ENCODE measurements at regions not wholly inside any gene's neighbourhood (a gene's known extent, or its start where the extent isn't known, plus 50 kb on each side); places are given as distances from the start of the nearest gene placed in this dataset.

GRCh38 chr6:48860175-48860574, 602.9 kb downstream of the MMUT start:
- H3K4me1 ChIP-seq (ENCODE audit: control insufficient read depth in 1 of 2, extremely low read depth in 1 of 2, insufficient read depth in 2 of 2, low read length in 2 of 2) = no peaks in the 10 kb centered on the region
- Mint-ChIP-seq H3K4me1 (no peaks in the 10 kb centered on the region), H3K9me3 (peaks cover 4 to 9% (median 5%) of the 10 kb centered on the region in 3 donors), H3K27me3 (no peaks in the 10 kb centered on the region), H3K36me3 (no peaks in the 10 kb centered on the region), H3K4me3 (no peak overlapping the region), H3K27ac (no peak overlapping the region)
- H3K9me3 ChIP-seq = no peaks in the 10 kb centered on the region
- WGBS (ENCODE audit: insufficient coverage) = 86% methylated on average over 1 of the region's 3 CpGs
- H3K4me3 ChIP-seq (ENCODE audit: control insufficient read depth in 1 of 2, extremely low read depth in 1 of 2, low read length in 1 of 2) = no peak overlapping the region
- DNase-seq (no peak), ATAC-seq (replicated peaks in 1 of 4) (no peak)
- H3K36me3 ChIP-seq (ENCODE audit: control insufficient read depth in 2 of 2, extremely low read depth in 1 of 2, insufficient read depth in 1 of 2, low read length in 1 of 2) = no peaks in the 10 kb centered on the region
- no peaks in the 10 kb centered on the region for H3K27me3 ChIP-seq (replicated peaks in 1 of 2; ENCODE audit: control insufficient read depth in 2 of 2, extremely low read depth in 1 of 2, insufficient read depth in 2 of 2, low read length in 1 of 2)
- POLR2A ChIA-PET = no interaction called here
- CTCF ChIA-PET = no interaction called here
- no peak overlapping the region for H3K27ac ChIP-seq (ENCODE audit: low read length)

- Histone ChIP-seq H3K27me3 (replicated peaks in 1 of 2; ENCODE audit: control insufficient read depth in 2 of 2, extremely low read depth in 1 of 2, insufficient read depth in 2 of 2, low read length in 1 of 2) (no peaks in the 10 kb centered on the region), H3K4me1 (ENCODE audit: control insufficient read depth in 1 of 2, extremely low read depth in 1 of 2, insufficient read depth in 2 of 2, low read length in 2 of 2) (no peaks in the 10 kb centered on the region), H3K4me3 (ENCODE audit: control insufficient read depth in 1 of 2, extremely low read depth in 1 of 2, low read length in 1 of 2) (no peak overlapping the region), H3K27ac (ENCODE audit: low read length) (no peak overlapping the region), H3K36me3 (ENCODE audit: control insufficient read depth in 2 of 2, extremely low read depth in 1 of 2, insufficient read depth in 1 of 2, low read length in 1 of 2) (no peaks in the 10 kb centered on the region), H3K9me3 (no peaks in the 10 kb centered on the region)
- Mint-ChIP-seq H3K4me1 (no peaks in the 10 kb centered on the region), H3K27me3 (no peaks in the 10 kb centered on the region), H3K4me3 (no peak overlapping the region), H3K27ac (no peak overlapping the region), H3K36me3 (no peaks in the 10 kb centered on the region), H3K9me3 (peaks cover under 1 to 9% (median 1%) of the 10 kb centered on the region in 3 donors)
- no CpG with 5 or more reads among the region's 2 CpGs for WGBS (ENCODE audit: insufficient coverage)
- ChIA-PET POLR2A (no interaction called here), CTCF (no interaction called here)
- DNase-seq = no peak
- ATAC-seq (replicated peaks in 1 of 4) = no peak
Observed at GRCh38 chr6:48859562-48860123, 603.4 kb downstream of the MMUT start.

GRCh38 chr6:48845219-48845618, 617.8 kb downstream of the MMUT start:
- no peak overlapping the region for H3K4me3 ChIP-seq (ENCODE audit: control insufficient read depth in 1 of 2, extremely low read depth in 1 of 2, low read length in 1 of 2)
- H3K27ac Mint-ChIP-seq = no peak overlapping the region
- CTCF ChIA-PET = no interaction called here
- no peak overlapping the region for H3K27ac ChIP-seq (ENCODE audit: low read length)
- POLR2A ChIA-PET = no interaction called here
- H3K4me3 Mint-ChIP-seq = no peak overlapping the region
- no peaks in the 10 kb centered on the region for H3K36me3 Mint-ChIP-seq
- WGBS (ENCODE audit: insufficient coverage) = 55% methylated on average over 3 of the region's 3 CpGs
- no peaks in the 10 kb centered on the region for H3K4me1 ChIP-seq (ENCODE audit: control insufficient read depth in 1 of 2, extremely low read depth in 1 of 2, insufficient read depth in 2 of 2, low read length in 2 of 2)
- H3K36me3 ChIP-seq (ENCODE audit: control insufficient read depth in 2 of 2, extremely low read depth in 1 of 2, insufficient read depth in 1 of 2, low read length in 1 of 2) = no peaks in the 10 kb centered on the region
- no peaks in the 10 kb centered on the region for H3K27me3 ChIP-seq (replicated peaks in 1 of 2; ENCODE audit: control insufficient read depth in 2 of 2, extremely low read depth in 1 of 2, insufficient read depth in 2 of 2, low read length in 1 of 2)
- DNase-seq (no peak), ATAC-seq (replicated peaks in 1 of 4) (no peak)
- no peaks in the 10 kb centered on the region for H3K27me3 Mint-ChIP-seq
- no peaks in the 10 kb centered on the region for H3K4me1 Mint-ChIP-seq
- H3K9me3 ChIP-seq = peaks cover 4% of the 10 kb centered on the region
- peaks cover 24 to 39% (median 37%) of the 10 kb centered on the region in 3 donors for H3K9me3 Mint-ChIP-seq

- Histone ChIP-seq H3K4me3 (ENCODE audit: control insufficient read depth in 1 of 2, extremely low read depth in 1 of 2, low read length in 1 of 2) (no peak overlapping the region), H3K27ac (ENCODE audit: low read length) (no peak overlapping the region), H3K27me3 (replicated peaks in 1 of 2; ENCODE audit: control insufficient read depth in 2 of 2, extremely low read depth in 1 of 2, insufficient read depth in 2 of 2, low read length in 1 of 2) (no peaks in the 10 kb centered on the region), H3K36me3 (ENCODE audit: control insufficient read depth in 2 of 2, extremely low read depth in 1 of 2, insufficient read depth in 1 of 2, low read length in 1 of 2) (no peaks in the 10 kb centered on the region), H3K9me3 (peaks cover 4% of the 10 kb centered on the region), H3K4me1 (ENCODE audit: control insufficient read depth in 1 of 2, extremely low read depth in 1 of 2, insufficient read depth in 2 of 2, low read length in 2 of 2) (no peaks in the 10 kb centered on the region)
- Mint-ChIP-seq H3K9me3 (peaks cover 24 to 40% (median 35%) of the 10 kb centered on the region in 3 donors), H3K27ac (no peak overlapping the region), H3K4me3 (no peak overlapping the region), H3K36me3 (no peaks in the 10 kb centered on the region), H3K27me3 (no peaks in the 10 kb centered on the region), H3K4me1 (no peaks in the 10 kb centered on the region)
- ChIA-PET POLR2A (no interaction called here), CTCF (no interaction called here)
- no peak for ATAC-seq (replicated peaks in 1 of 4)
- WGBS (ENCODE audit: insufficient coverage) = 100% methylated on average over 1 of the region's 2 CpGs
- DNase-seq = no peak
Observed at GRCh38 chr6:48844696-48845095, 618.4 kb downstream of the MMUT start.

GRCh38 chr6:48840896-48841295, 622.2 kb downstream of the MMUT start:
- POLR2A ChIA-PET = no interaction called here
- H3K4me3 ChIP-seq (ENCODE audit: control insufficient read depth in 1 of 2, extremely low read depth in 1 of 2, low read length in 1 of 2) = no peak overlapping the region
- no peaks in the 10 kb centered on the region for H3K36me3 ChIP-seq (ENCODE audit: control insufficient read depth in 2 of 2, extremely low read depth in 1 of 2, insufficient read depth in 1 of 2, low read length in 1 of 2)
- no peak overlapping the region for H3K27ac Mint-ChIP-seq
- H3K9me3 Mint-ChIP-seq = peaks cover 22 to 37% (median 30%) of the 10 kb centered on the region in 3 donors
- no peak for DNase-seq
- H3K9me3 ChIP-seq = peaks cover 4% of the 10 kb centered on the region
- no peaks in the 10 kb centered on the region for H3K4me1 ChIP-seq (ENCODE audit: control insufficient read depth in 1 of 2, extremely low read depth in 1 of 2, insufficient read depth in 2 of 2, low read length in 2 of 2)
- no peak overlapping the region for H3K4me3 Mint-ChIP-seq
- no peak overlapping the region for H3K27ac ChIP-seq (ENCODE audit: low read length)
- no peaks in the 10 kb centered on the region for H3K27me3 ChIP-seq (replicated peaks in 1 of 2; ENCODE audit: control insufficient read depth in 2 of 2, extremely low read depth in 1 of 2, insufficient read depth in 2 of 2, low read length in 1 of 2)
- CTCF ChIA-PET = no interaction called here
- no peaks in the 10 kb centered on the region for H3K4me1 Mint-ChIP-seq
- WGBS (ENCODE audit: insufficient coverage) = no CpG with 5 or more reads among the region's 1 CpG
- H3K27me3 Mint-ChIP-seq = no peaks in the 10 kb centered on the region
- H3K36me3 Mint-ChIP-seq = no peaks in the 10 kb centered on the region
- ATAC-seq (replicated peaks in 1 of 4) = no peak

GRCh38 chr6:48839206-48839605, 623.8 kb downstream of the MMUT start:
- H3K4me3 ChIP-seq (ENCODE audit: control insufficient read depth in 1 of 2, extremely low read depth in 1 of 2, low read length in 1 of 2) = no peak overlapping the region
- Mint-ChIP-seq H3K4me3 (no peak overlapping the region), H3K27me3 (no peaks in the 10 kb centered on the region), H3K36me3 (no peaks in the 10 kb centered on the region), H3K27ac (no peak overlapping the region), H3K9me3 (peaks cover 25 to 37% (median 30%) of the 10 kb centered on the region in 3 donors), H3K4me1 (no peaks in the 10 kb centered on the region)
- no peak for DNase-seq
- H3K4me1 ChIP-seq (ENCODE audit: control insufficient read depth in 1 of 2, extremely low read depth in 1 of 2, insufficient read depth in 2 of 2, low read length in 2 of 2) = no peaks in the 10 kb centered on the region
- no peaks in the 10 kb centered on the region for H3K27me3 ChIP-seq (replicated peaks in 1 of 2; ENCODE audit: control insufficient read depth in 2 of 2, extremely low read depth in 1 of 2, insufficient read depth in 2 of 2, low read length in 1 of 2)
- H3K9me3 ChIP-seq = peaks cover 4% of the 10 kb centered on the region
- H3K36me3 ChIP-seq (ENCODE audit: control insufficient read depth in 2 of 2, extremely low read depth in 1 of 2, insufficient read depth in 1 of 2, low read length in 1 of 2) = no peaks in the 10 kb centered on the region
- WGBS (ENCODE audit: insufficient coverage) = no CpG with 5 or more reads among the region's 2 CpGs
- ChIA-PET POLR2A (interaction anchor here in 1 of 2 donors (0.6 kb wide), 1 partner anchor 1972 kb away, joined by 4 read pairs; no protein-coding TSS in a partner anchor), CTCF (no interaction called here)
- no peak overlapping the region for H3K27ac ChIP-seq (ENCODE audit: low read length)
- ATAC-seq (replicated peaks in 1 of 4) = no peak

GRCh38 chr6:48837744-48838143, 625.3 kb downstream of the MMUT start:
- ChIA-PET POLR2A (no interaction called here), CTCF (no interaction called here)
- no peaks in the 10 kb centered on the region for H3K4me1 Mint-ChIP-seq
- peaks cover 25 to 33% (median 25%) of the 10 kb centered on the region in 3 donors for H3K9me3 Mint-ChIP-seq
- peaks cover 4% of the 10 kb centered on the region for H3K9me3 ChIP-seq
- H3K4me1 ChIP-seq (ENCODE audit: control insufficient read depth in 1 of 2, extremely low read depth in 1 of 2, insufficient read depth in 2 of 2, low read length in 2 of 2) = no peaks in the 10 kb centered on the region
- no peaks in the 10 kb centered on the region for H3K27me3 ChIP-seq (replicated peaks in 1 of 2; ENCODE audit: control insufficient read depth in 2 of 2, extremely low read depth in 1 of 2, insufficient read depth in 2 of 2, low read length in 1 of 2)
- no peaks in the 10 kb centered on the region for H3K36me3 ChIP-seq (ENCODE audit: control insufficient read depth in 2 of 2, extremely low read depth in 1 of 2, insufficient read depth in 1 of 2, low read length in 1 of 2)
- ATAC-seq (replicated peaks in 1 of 4) = no peak
- no peak overlapping the region for H3K4me3 ChIP-seq (ENCODE audit: control insufficient read depth in 1 of 2, extremely low read depth in 1 of 2, low read length in 1 of 2)
- H3K27ac ChIP-seq (ENCODE audit: low read length) = no peak overlapping the region
- no peak overlapping the region for H3K4me3 Mint-ChIP-seq
- no peak for DNase-seq
- 89% methylated on average over 2 of the region's 3 CpGs for WGBS (ENCODE audit: insufficient coverage)
- no peak overlapping the region for H3K27ac Mint-ChIP-seq
- H3K27me3 Mint-ChIP-seq = no peaks in the 10 kb centered on the region
- no peaks in the 10 kb centered on the region for H3K36me3 Mint-ChIP-seq
